Neural progenitor cell (in vitro differentiated cells): ENCODE measurements at regions not wholly inside any gene's neighbourhood (a gene's known extent, or its start where the extent isn't known, plus 50 kb on each side); places are given as distances from the start of the nearest gene placed in this dataset.

Experiments
- DNase-seq: peaks from one replicate; pipeline ENCODE4 v3.0.0-alpha.2; 2016; ENCODE audit warnings: low spot score
- H2AFZ ChIP-seq: fragments of 200-600 bp; sonication (generic); replicated peaks from 2 replicates; pipeline ENCODE4 v1.6.1; 2016; ENCODE audit warnings: antibody characterized with exemption
- H3F3A ChIP-seq: fragments of 200-600 bp; sonication (generic); 2 replicates; pipeline ENCODE4 v1.6.1; 2016; ENCODE audit warnings: antibody characterized with exemption, low read depth
- H3K27ac ChIP-seq: fragments of 200-600 bp; sonication (generic); 2 replicates; pipeline ENCODE4 v1.5.1; 2016; ENCODE audit warnings: mild to moderate bottlenecking
- H3K27me3 ChIP-seq: fragments of 200-600 bp; sonication (generic); 2 replicates; pipeline ENCODE4 v1.6.1; 2016; ENCODE audit warnings: mild to moderate bottlenecking, moderate library complexity
- H3K36me3 ChIP-seq: fragments of 200-600 bp; sonication (generic); 2 replicates; pipeline ENCODE4 v1.5.1; 2016
- H3K4me1 ChIP-seq: fragments of 200-600 bp; sonication (generic); 2 replicates; pipeline ENCODE4 v1.6.1; 2016; ENCODE audit warnings: mixed run types
- H3K4me2 ChIP-seq: fragments of 200-600 bp; sonication (generic); 2 replicates; pipeline ENCODE4 v1.6.1; 2016
- H3K4me3 ChIP-seq: fragments of 200-600 bp; sonication (generic); 2 replicates; pipeline ENCODE4 v1.5.1; 2016
- H3K79me2 ChIP-seq: fragments of 200-600 bp; sonication (generic); 2 replicates; pipeline ENCODE4 v1.6.1; 2016; ENCODE audit warnings: low read depth
- H3K9ac ChIP-seq: fragments of 200-600 bp; sonication (generic); 2 replicates; pipeline ENCODE4 v1.6.1; 2016
- H3K9me3 ChIP-seq: fragments of 200-600 bp; sonication (generic); 2 replicates; pipeline ENCODE4 v1.5.1; 2016; ENCODE audit warnings: low read depth
- H4K20me1 ChIP-seq: fragments of 200-600 bp; sonication (generic); 2 replicates; pipeline ENCODE4 v1.6.1; 2016; ENCODE audit warnings: low read depth
- H3K27ac Mint-ChIP-seq: 3 replicates; pipeline ENCODE4 v1.8.0; 2021; ENCODE audit warnings: mixed read lengths
- H3K27me3 Mint-ChIP-seq: 2 replicates; pipeline ENCODE4 v1.8.0; 2022; ENCODE audit warnings: low read depth, mild to moderate bottlenecking, inconsistent platforms, moderate library complexity, mixed read lengths; ENCODE audit not compliant: insufficient read depth
- H3K36me3 Mint-ChIP-seq: 3 replicates; pipeline ENCODE4 v1.8.0; 2021; ENCODE audit warnings: mixed read lengths
- H3K4me1 Mint-ChIP-seq: 3 replicates; pipeline ENCODE4 v1.8.0; 2021; ENCODE audit warnings: mixed read lengths
- H3K4me3 Mint-ChIP-seq: 3 replicates; pipeline ENCODE4 v1.8.0; 2021; ENCODE audit warnings: mild to moderate bottlenecking, moderate library complexity, mixed read lengths
- H3K9me3 Mint-ChIP-seq: 3 replicates; pipeline ENCODE4 v1.8.0; 2020; ENCODE audit warnings: mixed read lengths
- CTCF ChIP-seq: fragments of 200-600 bp; sonication (generic); IDR thresholded peaks from 2 replicates; pipeline ENCODE4 v1.5.1; 2017; ENCODE audit warnings: antibody characterized with exemption, mild to moderate bottlenecking
- EZH2 ChIP-seq: fragments of 200-600 bp; sonication (generic); IDR thresholded peaks from 2 replicates; pipeline ENCODE4 v1.6.1; 2017; ENCODE audit warnings: antibody characterized with exemption, mild to moderate bottlenecking, moderate library complexity
- EZH2phosphoT487 ChIP-seq: fragments of 200-600 bp; sonication (generic); IDR thresholded peaks from 2 replicates; pipeline ENCODE4 v1.6.1; 2017; ENCODE audit warnings: antibody characterized with exemption

GRCh38 chr4:53764761-53765490, 173.6 kb upstream of the LNX1 start:
- H3K27me3 ChIP-seq: no peaks in the 10 kb centered on the region
- Mint-ChIP-seq H3K36me3 (no peaks in the 10 kb centered on the region), H3K27ac (no peak overlapping the region), H3K4me3 (no peak overlapping the region), H3K27me3 (no peaks in the 10 kb centered on the region), H3K9me3 (no peaks in the 10 kb centered on the region), H3K4me1 (no peaks in the 10 kb centered on the region)
- no peak for DNase-seq
- no peak overlapping the region for H3K4me3 ChIP-seq
- no peaks in the 10 kb centered on the region for H3K79me2 ChIP-seq
- H4K20me1 ChIP-seq: no peaks in the 10 kb centered on the region
- TF ChIP-seq EZH2 (no peak), EZH2phosphoT487 (no peak), CTCF (no peak)
- no peaks in the 10 kb centered on the region for H3K36me3 ChIP-seq
- H3K4me2 ChIP-seq: no peak overlapping the region
- no peak overlapping the region for H3K27ac ChIP-seq
- no peaks in the 10 kb centered on the region for H3F3A ChIP-seq
- no peaks in the 10 kb centered on the region for H3K9me3 ChIP-seq
- H2AFZ ChIP-seq: peak overlapping the region; percentile 89
- peaks cover 11% of the 10 kb centered on the region for H3K4me1 ChIP-seq
- no peak overlapping the region for H3K9ac ChIP-seq

- H3K27ac Mint-ChIP-seq: no peak overlapping the region
- TF ChIP-seq EZH2 (no peak), EZH2phosphoT487 (no peak), CTCF (no peak)
- H3K79me2 ChIP-seq: no peaks in the 10 kb centered on the region
- no peak overlapping the region for H3K9ac ChIP-seq
- peak; percentile 4 for DNase-seq
- H3K27ac ChIP-seq: no peak overlapping the region
- H3K4me1 ChIP-seq: peaks cover 11% of the 10 kb centered on the region
- peak overlapping the region; percentile 89 for H2AFZ ChIP-seq
- no peaks in the 10 kb centered on the region for H3K9me3 Mint-ChIP-seq
- H3K4me3 Mint-ChIP-seq: no peak overlapping the region
- no peaks in the 10 kb centered on the region for H3K9me3 ChIP-seq
- H3K36me3 Mint-ChIP-seq: no peaks in the 10 kb centered on the region
- no peaks in the 10 kb centered on the region for H3K27me3 Mint-ChIP-seq
- no peaks in the 10 kb centered on the region for H3K27me3 ChIP-seq
- H3K36me3 ChIP-seq: no peaks in the 10 kb centered on the region
- H3K4me2 ChIP-seq: no peak overlapping the region
- H3K4me1 Mint-ChIP-seq: no peaks in the 10 kb centered on the region
- H3F3A ChIP-seq: no peaks in the 10 kb centered on the region
- H4K20me1 ChIP-seq: no peaks in the 10 kb centered on the region
- H3K4me3 ChIP-seq: no peak overlapping the region
These were observed 172.7 kb upstream of the LNX1 start for GRCh38 chr4:53763813-53764597.

GRCh38 chr4:53755656-53756055, 164.4 kb upstream of the LNX1 start:
- Mint-ChIP-seq H3K27me3 (no peaks in the 10 kb centered on the region), H3K36me3 (no peaks in the 10 kb centered on the region), H3K4me3 (no peak overlapping the region), H3K9me3 (peaks cover 5% of the 10 kb centered on the region), H3K4me1 (no peaks in the 10 kb centered on the region), H3K27ac (no peak overlapping the region)
- H3K9ac ChIP-seq: no peak overlapping the region
- no peaks in the 10 kb centered on the region for H3K9me3 ChIP-seq
- no peaks in the 10 kb centered on the region for H3F3A ChIP-seq
- no peak overlapping the region for H2AFZ ChIP-seq
- no peak overlapping the region for H3K4me2 ChIP-seq
- no peaks in the 10 kb centered on the region for H3K36me3 ChIP-seq
- H3K4me3 ChIP-seq: no peak overlapping the region
- H4K20me1 ChIP-seq: no peaks in the 10 kb centered on the region
- H3K4me1 ChIP-seq: no peaks in the 10 kb centered on the region
- TF ChIP-seq CTCF (no peak), EZH2 (no peak), EZH2phosphoT487 (no peak)
- no peak overlapping the region for H3K27ac ChIP-seq
- H3K79me2 ChIP-seq: no peaks in the 10 kb centered on the region
- no peaks in the 10 kb centered on the region for H3K27me3 ChIP-seq
- DNase-seq: no peak
